Ectodermal cell (in vitro differentiated cells): ENCODE measurements at regions not wholly inside any gene's neighbourhood (a gene's known extent, or its start where the extent isn't known, plus 50 kb on each side); places are given as distances from the start of the nearest gene placed in this dataset.

ENCODE experiments used
- H3K27ac ChIP-seq: 2 replicates; pipeline ENCODE4 v1.7.0; 2013; ENCODE audit warnings: mild to moderate bottlenecking, low read depth, low read length; ENCODE audit not compliant: insufficient read depth, poor library complexity, severe bottlenecking
- H3K27me3 ChIP-seq: 2 replicates; pipeline ENCODE4 v1.7.0; 2013; ENCODE audit warnings: mild to moderate bottlenecking, low read length; ENCODE audit not compliant: insufficient read depth, control insufficient read depth, poor library complexity, severe bottlenecking
- H3K36me3 ChIP-seq: one replicate; pipeline ENCODE4 v1.7.0; 2013; ENCODE audit warnings: low read length; ENCODE audit not compliant: control insufficient read depth, insufficient read depth
- H3K4me1 ChIP-seq: one replicate; pipeline ENCODE4 v1.7.0; 2013; ENCODE audit warnings: low read length; ENCODE audit not compliant: control insufficient read depth, insufficient read depth
- H3K4me3 ChIP-seq: 2 replicates; pipeline ENCODE4 v1.7.0; 2013; ENCODE audit warnings: low read depth, low read length, control low read depth; ENCODE audit not compliant: insufficient read depth
- H3K9me3 ChIP-seq: 2 replicates; pipeline ENCODE4 v1.7.0; 2013; ENCODE audit warnings: mild to moderate bottlenecking, low read length, moderate library complexity; ENCODE audit not compliant: control insufficient read depth
- WGBS, 2 experiments: methylation state at CpG; one replicate each; pipeline ENCODE4 v1.1.7; 2013; ENCODE audit warnings: missing lambda C conversion rate in 2 of 2; 5-methylcytosine and 5-hydroxymethylcytosine counted together

DNA sequence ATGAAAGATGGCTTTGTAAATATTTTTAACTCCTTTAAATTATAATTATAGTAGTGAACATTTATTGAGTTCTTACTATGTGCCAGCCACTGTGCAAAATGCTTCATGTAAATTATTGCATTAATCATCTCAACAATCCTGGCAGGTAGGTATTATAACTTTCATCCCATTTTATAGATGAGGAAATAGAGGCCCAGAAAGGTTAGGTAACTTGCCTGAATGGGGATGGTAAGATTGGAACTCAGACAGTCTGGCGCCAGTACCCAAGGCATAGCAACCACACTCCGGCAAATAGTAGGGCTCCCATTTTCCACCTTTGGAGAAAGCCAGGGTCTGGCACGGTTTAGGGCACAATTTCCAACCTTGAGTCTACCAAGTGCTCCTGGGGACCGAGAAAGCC lies 129.8 kb downstream of the VEGFA start:
- no peaks in the 10 kb centered on the region for H3K36me3 ChIP-seq
- H3K4me1 ChIP-seq: no peaks in the 10 kb centered on the region
- WGBS, 2 experiments: 92 to 96% methylated on average over 4 of the region's 4 CpGs
- H3K27me3 ChIP-seq: no peaks in the 10 kb centered on the region
- H3K27ac ChIP-seq: no peak overlapping the region
- no peaks in the 10 kb centered on the region for H3K9me3 ChIP-seq
- no peak overlapping the region for H3K4me3 ChIP-seq

GRCh38 chr6:43898358-43899131 lies 128.5 kb downstream of the VEGFA start:
- Histone ChIP-seq H3K4me1 (no peaks in the 10 kb centered on the region), H3K36me3 (no peaks in the 10 kb centered on the region), H3K27me3 (no peaks in the 10 kb centered on the region), H3K4me3 (no peak overlapping the region), H3K9me3 (no peaks in the 10 kb centered on the region), H3K27ac (no peak overlapping the region)
- WGBS, 2 experiments: 95 to 98% methylated on average over 4 of the region's 4 CpGs

DNA sequence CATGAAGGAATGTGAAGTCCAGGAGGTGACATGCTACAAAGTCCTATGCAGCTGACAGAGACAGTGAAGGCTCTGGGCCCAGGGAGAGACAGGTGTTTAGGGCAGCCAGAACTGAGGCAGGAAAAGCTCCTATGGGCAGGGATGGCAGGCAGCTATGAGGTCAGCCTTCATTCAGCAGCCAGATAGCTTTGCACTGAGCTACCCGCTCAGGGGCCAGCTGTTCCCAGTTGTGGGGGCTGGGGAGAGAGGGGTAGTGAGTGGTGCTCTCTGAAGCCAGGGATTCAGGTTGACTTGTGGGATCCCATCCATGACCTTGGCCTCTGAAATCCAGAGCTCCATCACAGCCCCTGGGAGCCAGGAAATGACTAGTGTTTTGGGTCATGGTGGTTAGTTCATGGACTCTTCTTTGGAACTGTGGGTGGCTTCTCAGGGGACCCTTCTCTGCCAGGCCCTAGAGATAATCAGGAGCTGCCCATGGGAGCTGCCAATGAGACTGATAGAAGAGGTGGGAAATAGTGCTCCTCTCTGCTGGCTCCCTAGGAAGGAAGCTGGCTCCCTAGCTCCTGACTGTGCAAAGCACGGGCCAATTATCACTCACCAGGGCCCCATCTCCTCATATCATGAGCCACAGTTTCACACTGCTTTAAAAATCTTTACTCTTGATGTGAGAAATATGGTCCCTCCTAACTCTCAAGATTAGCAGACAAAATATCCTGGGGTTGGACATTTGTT lies 127.7 kb downstream of the VEGFA start:
- 92 to 94% methylated on average over 2 of the region's 2 CpGs for WGBS, 2 experiments
- H3K36me3 ChIP-seq: no peaks in the 10 kb centered on the region
- H3K4me1 ChIP-seq: no peaks in the 10 kb centered on the region
- no peak overlapping the region for H3K4me3 ChIP-seq
- no peaks in the 10 kb centered on the region for H3K27me3 ChIP-seq
- no peaks in the 10 kb centered on the region for H3K9me3 ChIP-seq
- no peak overlapping the region for H3K27ac ChIP-seq

GRCh38 chr6:43896329-43897255 lies 126.6 kb downstream of the VEGFA start:
- peaks cover 10% of the 10 kb centered on the region for H3K27me3 ChIP-seq
- WGBS, 2 experiments: 92 to 93% methylated on average over 11 of the region's 11 CpGs
- H3K36me3 ChIP-seq: no peaks in the 10 kb centered on the region
- H3K4me1 ChIP-seq: no peaks in the 10 kb centered on the region
- H3K4me3 ChIP-seq: no peak overlapping the region
- H3K9me3 ChIP-seq: no peaks in the 10 kb centered on the region
- no peak overlapping the region for H3K27ac ChIP-seq

DNA sequence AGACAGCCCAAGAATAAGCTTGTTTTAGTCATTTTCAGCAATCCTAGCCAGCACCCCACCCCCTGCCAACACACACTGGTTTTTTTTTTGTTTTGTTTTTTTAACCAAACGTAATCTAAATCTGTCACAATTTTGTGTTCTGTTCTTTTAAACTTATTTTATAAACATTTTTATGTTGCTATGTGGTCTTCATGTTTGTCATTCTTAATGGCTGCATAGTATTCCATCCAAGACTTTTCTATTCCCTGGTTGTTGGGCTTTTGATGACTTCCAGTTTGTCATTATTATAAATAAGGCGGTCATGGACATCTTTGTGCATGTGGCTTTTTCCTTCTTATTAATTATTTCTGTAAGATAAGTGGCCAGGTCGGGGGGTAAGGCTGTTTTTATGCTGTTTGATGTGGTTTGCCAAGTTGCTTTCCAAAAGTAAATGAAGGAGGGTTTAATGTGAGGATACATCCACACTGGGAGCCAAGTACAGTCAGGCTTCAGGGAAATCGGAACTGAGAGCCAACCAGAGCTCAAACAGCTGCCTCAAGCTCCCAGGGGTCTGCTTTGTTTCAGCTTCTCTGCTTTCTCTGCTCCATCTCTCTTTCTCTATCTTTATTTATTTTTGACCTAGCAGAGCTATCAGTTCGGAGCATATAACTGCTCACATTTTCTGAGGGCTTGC lies 125.8 kb downstream of the VEGFA start:
- Histone ChIP-seq H3K27me3 (peaks cover 18% of the 10 kb centered on the region), H3K4me1 (peaks cover 4% of the 10 kb centered on the region), H3K36me3 (no peaks in the 10 kb centered on the region), H3K9me3 (no peaks in the 10 kb centered on the region), H3K4me3 (no peak overlapping the region), H3K27ac (no peak overlapping the region)
- 77 to 95% methylated on average over 5 of the region's 5 CpGs for WGBS, 2 experiments

DNA sequence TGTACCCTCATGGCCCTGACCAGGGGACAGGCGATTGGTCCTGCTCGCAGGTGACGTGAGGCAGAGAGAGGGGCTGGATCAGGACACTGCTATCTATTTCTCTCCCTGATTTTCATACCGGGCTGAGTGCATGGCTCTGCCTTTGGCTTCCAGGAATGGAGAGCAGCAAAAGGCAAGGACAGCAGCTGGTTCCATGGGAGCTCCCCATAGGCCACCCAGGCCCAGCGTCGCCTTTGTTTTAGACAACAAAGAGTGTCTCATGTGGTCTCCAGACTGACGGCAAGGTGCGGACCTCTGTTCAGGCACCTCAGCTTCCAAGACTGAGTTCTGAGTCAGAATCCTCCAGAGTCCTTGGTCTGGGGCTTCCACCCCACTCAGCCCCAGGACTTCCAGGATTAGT lies 123.1 kb downstream of the VEGFA start:
- no peaks in the 10 kb centered on the region for H3K36me3 ChIP-seq
- H3K27me3 ChIP-seq: peaks cover 18% of the 10 kb centered on the region
- WGBS, 2 experiments: 80 to 84% methylated on average over 8 of the region's 8 CpGs
- no peak overlapping the region for H3K27ac ChIP-seq
- peaks cover 4% of the 10 kb centered on the region for H3K4me1 ChIP-seq
- H3K4me3 ChIP-seq: no peak overlapping the region
- H3K9me3 ChIP-seq: no peaks in the 10 kb centered on the region

DNA sequence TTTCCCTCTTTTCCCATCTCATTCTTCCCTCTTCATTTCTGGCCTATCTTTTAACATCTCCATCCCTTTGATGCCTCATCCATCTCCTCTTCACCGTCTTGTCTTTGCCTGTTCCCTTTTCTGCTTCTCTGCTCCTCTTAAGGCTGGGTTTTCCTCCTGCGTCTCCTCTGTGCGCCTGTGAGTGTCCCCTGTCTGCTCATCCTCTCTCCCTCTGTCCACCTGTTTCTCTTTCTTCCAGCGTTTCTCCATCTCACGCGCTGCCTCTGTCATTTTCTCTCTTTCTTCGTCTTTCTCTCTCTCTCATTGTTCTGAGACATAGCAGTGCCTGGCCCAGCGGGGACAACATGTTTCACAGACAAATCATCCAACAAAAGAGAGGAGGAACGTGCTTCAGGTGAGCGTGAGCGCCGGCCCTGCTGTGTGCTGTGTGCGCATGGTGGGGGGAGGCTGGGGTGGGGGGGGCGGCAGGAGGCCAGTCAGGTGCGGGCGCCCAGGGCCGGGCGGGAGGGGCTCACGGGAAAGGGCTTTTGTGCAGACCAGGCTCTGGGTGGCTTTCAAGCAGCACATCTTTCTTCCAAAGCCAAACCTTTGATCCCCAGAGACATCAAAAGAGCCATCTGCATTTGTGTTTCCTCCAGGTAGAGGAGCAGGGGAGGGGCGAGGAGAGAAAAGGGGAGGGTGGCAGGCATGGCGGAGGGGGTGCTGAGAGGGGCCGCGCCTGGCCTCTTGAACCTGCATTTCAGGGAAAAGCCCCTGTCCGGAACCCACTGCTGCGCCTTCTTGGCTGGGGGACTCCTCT lies 121.3 kb downstream of the VEGFA start:
- Histone ChIP-seq H3K9me3 (no peaks in the 10 kb centered on the region), H3K4me1 (peaks cover 4% of the 10 kb centered on the region), H3K27me3 (peaks cover 18% of the 10 kb centered on the region), H3K36me3 (no peaks in the 10 kb centered on the region), H3K4me3 (no peak overlapping the region), H3K27ac (no peak overlapping the region)
- 27 to 30% methylated on average over 25 of the region's 25 CpGs for WGBS, 2 experiments

DNA sequence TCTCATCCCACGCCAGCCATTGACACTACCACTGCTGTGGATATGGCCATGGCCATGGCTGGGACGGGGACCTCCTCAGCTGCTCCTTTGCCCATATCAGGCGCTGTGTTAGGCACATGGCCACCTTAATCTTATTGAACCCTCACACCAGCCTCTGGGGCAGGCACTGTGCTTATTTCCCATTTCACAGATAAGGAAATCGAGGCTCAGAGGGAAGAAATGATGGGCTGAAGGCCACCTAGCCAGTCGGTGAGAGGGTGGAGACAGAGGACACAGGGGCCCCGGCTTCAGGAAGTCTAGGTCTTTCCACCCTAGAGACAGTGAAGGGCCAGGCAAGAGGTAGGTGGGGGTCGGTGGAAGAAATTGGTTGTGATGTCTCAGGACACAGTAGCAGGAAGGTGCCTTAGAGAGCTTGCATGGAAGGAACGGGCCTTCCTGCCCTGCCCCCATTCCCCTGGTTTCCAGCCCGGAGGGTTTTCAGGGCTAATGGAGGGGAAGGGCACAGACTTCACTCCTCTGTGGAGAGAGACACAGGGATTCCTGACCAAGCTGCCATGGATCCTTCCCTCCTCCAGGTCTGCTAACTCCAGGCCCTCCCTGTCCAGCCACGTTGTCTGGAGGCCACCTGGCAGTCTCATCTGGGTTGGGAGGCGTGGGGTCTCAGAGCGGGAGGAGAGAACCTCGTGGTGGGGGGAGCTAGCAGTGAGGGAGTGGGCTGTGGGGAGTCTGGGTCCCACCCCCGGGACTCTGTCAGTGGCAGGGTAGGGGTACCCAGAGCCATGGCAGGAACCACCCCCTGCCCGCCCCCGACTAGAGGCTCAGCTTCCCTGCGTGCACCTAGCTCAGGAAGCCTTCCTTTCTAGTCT lies 120.4 kb downstream of the VEGFA start:
- no peak overlapping the region for H3K4me3 ChIP-seq

More for the DNA sequence above, 120.4 kb downstream of the VEGFA start:
- Histone ChIP-seq H3K27me3 (peaks cover 18% of the 10 kb centered on the region), H3K27ac (no peak overlapping the region), H3K4me1 (peaks cover 4% of the 10 kb centered on the region), H3K9me3 (no peaks in the 10 kb centered on the region), H3K36me3 (no peaks in the 10 kb centered on the region)
- WGBS, 2 experiments: 78 to 82% methylated on average over 17 of the region's 17 CpGs
